Stimulated activated naive B cell treated with anti-CD40 and anti-IgM and Interleukin-4, amounts not matched to agents 10 μg/mL and 1 μg/mL and 100 μg/mL, for 72 hours (primary cell): ENCODE measurements at regions not wholly inside any gene's neighbourhood (a gene's known extent, or its start where the extent isn't known, plus 50 kb on each side); places are given as distances from the start of the nearest gene placed in this dataset.
"Not testable (repeated sequence)": the region's sequence is repeated elsewhere in the genome, so short reads cannot be mapped to it uniquely, and the experiment has no call there.

Experiments
- ATAC-seq, 2 donors: fragments of 150-1000 bp; cut with Tn5 transposase; replicated peaks; 2 replicates each; pipeline ENCODE4 v1.10.0; 2021; ENCODE audit warnings: moderate library complexity in 1 of 2
- DNase-seq: peaks from one replicate; pipeline ENCODE4 v3.0.0; 2021
- H3K27ac Mint-ChIP-seq: one replicate; pipeline ENCODE4 v1.8.0; 2022; ENCODE audit warnings: mild to moderate bottlenecking, mixed read lengths
- H3K27me3 Mint-ChIP-seq, 2 donors: one replicate each; pipeline ENCODE4 v1.8.0; 2022; ENCODE audit warnings: mixed read lengths in 2 of 2
- H3K36me3 Mint-ChIP-seq, 2 donors: one replicate each; pipeline ENCODE4 v1.8.0; 2022; ENCODE audit warnings: mixed read lengths in 2 of 2, mild to moderate bottlenecking in 1 of 2
- H3K4me1 Mint-ChIP-seq, 2 donors: one replicate each; pipeline ENCODE4 v1.8.0; 2022; ENCODE audit warnings: mixed read lengths in 2 of 2, mild to moderate bottlenecking in 1 of 2
- H3K4me3 Mint-ChIP-seq, 2 donors: one replicate each; pipeline ENCODE4 v1.8.0; 2022; ENCODE audit warnings: mild to moderate bottlenecking in 2 of 2, mixed read lengths in 2 of 2, moderate library complexity in 1 of 2
- H3K9me3 Mint-ChIP-seq, 2 donors: one replicate each; pipeline ENCODE4 v1.8.0; 2022; ENCODE audit warnings: mixed read lengths in 2 of 2, mild to moderate bottlenecking in 1 of 2

DNA sequence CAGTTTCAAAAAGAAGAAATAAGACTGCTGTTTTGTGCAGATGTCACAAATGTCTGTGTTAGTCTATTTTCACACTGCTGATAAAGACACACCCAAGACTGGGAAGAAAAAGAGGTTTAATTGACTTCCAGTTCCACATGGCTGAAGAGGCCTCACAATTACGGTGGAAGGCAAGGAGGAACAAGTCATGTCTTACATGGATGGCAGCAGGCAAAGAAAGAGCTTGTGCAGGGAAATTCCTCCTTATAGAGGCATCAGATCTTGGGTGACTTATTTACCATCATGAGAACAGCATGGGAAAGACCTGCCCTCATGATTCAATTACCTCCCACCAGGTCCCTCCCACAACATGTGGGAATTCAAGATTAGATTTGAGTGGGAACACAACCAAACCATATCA, 527.7 kb upstream of the KCND2 start:
- not testable (repeated sequence) for H3K36me3 Mint-ChIP-seq, DNase-seq, H3K4me1 Mint-ChIP-seq, H3K4me3 Mint-ChIP-seq, H3K9me3 Mint-ChIP-seq, H3K27ac Mint-ChIP-seq, H3K27me3 Mint-ChIP-seq, ATAC-seq

DNA sequence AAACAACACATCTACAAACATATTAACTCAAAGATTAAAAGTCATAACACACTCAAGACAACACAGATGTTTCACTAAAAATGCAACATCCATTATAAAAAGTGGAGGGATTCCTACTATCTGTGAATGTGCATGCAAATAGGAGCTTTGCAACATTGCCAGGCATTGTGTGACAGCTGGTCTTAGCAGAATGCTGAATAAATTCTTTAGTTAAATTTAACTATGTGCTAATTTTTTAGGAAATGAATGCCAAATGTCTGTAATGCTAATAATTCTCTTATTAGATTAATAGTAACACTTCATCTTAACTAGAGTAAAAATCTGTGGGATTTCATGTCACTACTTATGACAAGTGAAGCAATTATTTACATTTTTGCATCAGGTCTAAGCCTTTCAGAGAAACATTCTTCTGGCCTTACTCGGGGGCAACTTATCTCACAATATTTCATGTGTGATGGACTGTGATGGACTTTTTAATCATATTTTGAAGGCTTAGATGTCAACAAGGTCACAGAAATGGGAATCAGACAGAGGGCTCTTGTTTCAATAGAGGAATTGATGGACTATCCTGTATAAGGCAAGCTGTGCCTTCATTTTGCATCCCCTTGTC, 524.6 kb upstream of the KCND2 start:
- H3K36me3 Mint-ChIP-seq: no peaks in the 10 kb centered on the region
- no peaks in the 10 kb centered on the region for H3K27me3 Mint-ChIP-seq
- ATAC-seq (no peak), DNase-seq (no peak)
- H3K4me3 Mint-ChIP-seq: no peak overlapping the region
- no peaks in the 10 kb centered on the region for H3K4me1 Mint-ChIP-seq
- no peak overlapping the region for H3K27ac Mint-ChIP-seq
- no peaks in the 10 kb centered on the region for H3K9me3 Mint-ChIP-seq

DNA sequence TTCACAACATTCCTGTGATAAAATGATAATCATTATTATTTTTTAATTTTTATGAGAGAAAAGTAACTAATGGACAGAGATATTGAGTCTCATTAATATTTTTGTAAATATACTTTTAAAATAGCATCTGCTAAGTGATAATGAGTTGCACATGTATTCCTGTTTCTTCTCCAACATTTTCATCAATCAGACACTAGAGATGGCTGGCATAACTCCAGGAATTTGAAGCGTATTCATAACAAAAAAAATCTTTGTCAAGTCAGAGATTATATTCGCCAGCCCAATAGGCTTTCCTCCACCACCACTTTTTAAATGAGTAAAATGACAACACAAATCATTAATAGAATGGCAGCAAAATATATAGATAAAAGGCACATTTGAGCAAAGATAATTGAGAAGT, 524.0 kb upstream of the KCND2 start:
- no peaks in the 10 kb centered on the region for H3K4me1 Mint-ChIP-seq
- ATAC-seq: no peak
- no peaks in the 10 kb centered on the region for H3K9me3 Mint-ChIP-seq
- H3K27ac Mint-ChIP-seq: no peak overlapping the region
- DNase-seq: no peak
- H3K27me3 Mint-ChIP-seq: no peaks in the 10 kb centered on the region
- no peak overlapping the region for H3K4me3 Mint-ChIP-seq
- H3K36me3 Mint-ChIP-seq: no peaks in the 10 kb centered on the region

DNA sequence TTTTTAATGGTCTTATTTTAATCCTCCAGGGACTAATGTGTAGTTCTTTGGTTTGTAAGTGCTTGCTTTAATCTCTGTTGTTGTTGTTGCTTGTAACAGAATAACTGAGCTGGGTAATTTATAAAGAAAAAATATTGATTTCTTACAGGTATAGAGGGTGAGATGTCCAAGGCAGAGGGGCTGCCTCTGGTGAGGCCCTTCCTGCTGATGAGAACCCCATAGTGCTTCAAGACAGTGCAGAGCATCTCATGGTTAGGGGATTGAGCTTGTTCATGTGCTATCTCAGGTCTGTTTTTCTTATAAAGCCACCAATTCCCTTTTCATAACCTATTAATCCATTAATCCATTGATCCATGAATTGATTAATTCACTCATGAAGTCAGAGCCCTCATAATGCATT, 516.3 kb upstream of the KCND2 start:
- no peaks in the 10 kb centered on the region for H3K4me1 Mint-ChIP-seq
- no peak overlapping the region for H3K4me3 Mint-ChIP-seq
- no peaks in the 10 kb centered on the region for H3K9me3 Mint-ChIP-seq

DNA sequence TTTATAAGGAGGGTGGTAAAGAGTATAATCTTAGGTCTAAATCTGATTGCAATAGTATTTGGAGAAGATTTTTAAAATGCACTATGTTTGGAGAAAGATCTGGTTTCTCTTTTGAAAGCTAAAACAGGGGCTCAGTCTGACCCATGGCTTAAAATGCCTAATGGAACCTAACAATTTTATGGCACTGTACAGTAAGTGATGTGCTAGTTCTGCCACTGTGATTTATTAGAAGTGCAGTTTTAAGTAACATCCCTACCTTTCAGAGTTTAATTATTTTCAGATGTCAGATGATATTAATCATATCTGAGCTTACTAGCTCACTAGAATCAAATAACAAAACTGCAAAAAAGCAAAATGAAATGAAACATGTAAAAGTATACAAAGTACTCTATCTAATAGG, 514.7 kb upstream of the KCND2 start:
- DNase-seq (no peak), ATAC-seq (no peak)
- Mint-ChIP-seq H3K4me1 (no peaks in the 10 kb centered on the region), H3K27me3 (no peaks in the 10 kb centered on the region), H3K36me3 (no peaks in the 10 kb centered on the region), H3K4me3 (no peak overlapping the region), H3K27ac (no peak overlapping the region), H3K9me3 (no peaks in the 10 kb centered on the region)

More for the DNA sequence above, 516.3 kb upstream of the KCND2 start:
- H3K36me3 Mint-ChIP-seq: no peaks in the 10 kb centered on the region
- ATAC-seq: no peak
- no peak for DNase-seq
- H3K27me3 Mint-ChIP-seq: no peaks in the 10 kb centered on the region
- H3K27ac Mint-ChIP-seq: no peak overlapping the region

DNA sequence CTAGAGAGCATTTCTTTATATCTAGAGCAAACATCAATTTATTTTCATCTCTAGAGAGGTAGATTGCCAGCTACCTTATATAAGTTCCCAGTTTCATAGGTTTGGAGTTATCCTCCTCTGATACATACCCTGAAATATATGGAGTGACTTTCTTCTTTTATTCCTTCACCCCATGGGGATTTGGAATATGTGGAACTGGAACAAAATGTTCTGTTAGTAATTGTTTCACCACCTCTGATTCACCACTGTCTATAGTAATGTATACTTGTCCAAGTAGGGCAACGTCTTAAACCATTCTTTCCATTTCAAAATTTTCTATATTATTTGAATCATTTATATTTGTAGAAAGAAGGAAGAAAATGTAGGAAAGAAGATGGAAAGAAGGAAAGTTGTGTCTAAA, 511.2 kb upstream of the KCND2 start:
- Mint-ChIP-seq H3K36me3 (no peaks in the 10 kb centered on the region), H3K9me3 (peaks cover 0 to 1% of the 10 kb centered on the region in 2 donors), H3K4me3 (no peak overlapping the region), H3K27me3 (no peaks in the 10 kb centered on the region), H3K4me1 (no peaks in the 10 kb centered on the region), H3K27ac (no peak overlapping the region)
- DNase-seq (no peak), ATAC-seq (no peak)

DNA sequence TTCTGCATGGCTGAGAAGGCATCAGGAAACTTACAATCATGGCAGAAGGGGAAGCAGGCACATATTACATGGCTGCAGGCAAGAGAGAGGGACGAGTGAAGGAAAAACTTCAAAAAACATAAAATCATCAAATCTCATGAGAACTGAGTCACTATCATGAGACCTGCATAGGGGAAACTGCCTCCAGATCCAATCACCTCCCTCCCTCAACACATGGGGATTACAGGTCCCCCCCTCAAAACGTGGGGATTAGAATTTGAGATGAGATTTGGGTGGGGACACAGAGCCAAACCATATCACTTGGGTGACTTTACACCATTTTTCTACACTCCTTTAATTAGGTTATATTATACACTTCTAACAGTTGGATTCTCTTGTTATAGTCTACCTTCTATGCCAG, 490.7 kb upstream of the KCND2 start:
- ATAC-seq: no peak
- DNase-seq: no peak
- H3K27me3 Mint-ChIP-seq: no peaks in the 10 kb centered on the region
- H3K36me3 Mint-ChIP-seq: no peaks in the 10 kb centered on the region
- H3K4me1 Mint-ChIP-seq: no peaks in the 10 kb centered on the region
- H3K4me3 Mint-ChIP-seq: no peak overlapping the region
- no peaks in the 10 kb centered on the region for H3K9me3 Mint-ChIP-seq
- H3K27ac Mint-ChIP-seq: no peak overlapping the region

DNA sequence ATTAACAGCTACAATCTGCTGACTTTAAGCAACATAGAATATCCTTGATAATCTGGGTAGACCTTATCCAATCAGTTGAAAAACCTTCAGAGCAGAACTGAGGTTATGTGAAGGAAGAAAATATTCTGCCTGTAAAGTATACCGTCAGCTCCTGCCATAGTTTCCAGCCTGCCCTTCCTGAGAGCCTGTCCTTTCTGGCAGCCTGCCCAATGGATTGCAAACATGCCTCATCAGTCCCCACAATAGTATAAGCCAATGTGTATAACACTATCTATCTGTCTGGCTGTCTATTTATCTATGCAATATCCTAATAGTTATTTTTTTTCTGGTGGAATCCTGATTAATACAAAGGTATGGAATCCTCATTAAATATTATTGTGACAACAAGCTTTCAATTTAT, 489.2 kb upstream of the KCND2 start:
- no peaks in the 10 kb centered on the region for H3K36me3 Mint-ChIP-seq
- no peaks in the 10 kb centered on the region for H3K27me3 Mint-ChIP-seq
- no peak for ATAC-seq
- H3K4me3 Mint-ChIP-seq: no peak overlapping the region
- H3K4me1 Mint-ChIP-seq: no peaks in the 10 kb centered on the region
- H3K27ac Mint-ChIP-seq: no peak overlapping the region
- DNase-seq: no peak
- no peaks in the 10 kb centered on the region for H3K9me3 Mint-ChIP-seq

DNA sequence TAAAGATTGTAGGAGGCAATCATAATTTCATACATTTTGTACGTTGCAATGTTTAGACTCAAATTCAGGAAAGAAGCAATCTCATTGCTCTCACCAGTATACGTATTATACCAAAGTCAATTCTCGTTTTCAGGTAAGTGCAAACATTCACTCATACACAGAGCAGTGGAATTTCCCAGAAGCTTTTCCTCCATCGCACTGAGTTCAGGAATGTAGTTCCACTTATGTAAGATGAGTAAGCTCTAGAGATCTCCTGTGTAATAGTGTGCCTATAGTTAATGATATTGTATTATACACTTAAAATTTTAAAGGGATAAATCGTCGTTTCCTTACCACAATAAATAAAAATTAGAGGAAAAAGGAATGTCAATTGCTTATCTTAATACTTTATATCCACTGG, 470.8 kb upstream of the KCND2 start:
- Mint-ChIP-seq H3K9me3 (no peaks in the 10 kb centered on the region), H3K4me1 (no peaks in the 10 kb centered on the region), H3K27me3 (no peaks in the 10 kb centered on the region), H3K36me3 (no peaks in the 10 kb centered on the region), H3K4me3 (no peak overlapping the region), H3K27ac (no peak overlapping the region)
- DNase-seq (no peak), ATAC-seq (no peak)

DNA sequence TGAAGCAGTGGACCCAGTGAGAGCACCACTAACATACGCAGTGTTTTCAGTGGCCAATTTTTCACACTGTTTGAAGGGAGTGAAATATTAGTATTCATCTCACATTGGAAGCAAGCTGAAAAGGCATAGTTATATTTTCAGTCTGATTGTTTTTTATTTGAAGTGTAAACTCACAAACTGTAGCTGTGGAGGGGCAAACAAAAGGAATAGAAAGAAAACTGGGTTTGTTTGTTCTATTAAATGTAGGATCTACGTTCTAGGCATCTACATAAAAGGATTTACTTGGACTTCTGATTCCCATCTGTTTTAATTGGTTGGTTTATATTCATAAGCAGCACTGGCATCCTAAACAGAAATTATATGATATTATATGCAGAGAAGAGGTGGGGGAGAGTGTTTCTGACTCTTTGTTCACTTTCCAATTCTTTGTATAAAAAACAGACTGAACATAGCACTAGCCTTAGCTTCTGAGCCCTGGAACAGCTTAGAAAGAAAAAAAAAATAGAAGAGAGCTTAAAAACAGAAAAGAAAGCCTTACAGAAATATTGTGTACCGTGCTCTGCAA, 447.8 kb upstream of the KCND2 start:
- Mint-ChIP-seq H3K36me3 (no peaks in the 10 kb centered on the region), H3K27ac (no peak overlapping the region), H3K27me3 (no peaks in the 10 kb centered on the region), H3K4me3 (no peak overlapping the region), H3K4me1 (no peaks in the 10 kb centered on the region), H3K9me3 (peaks cover 2 to 8% of the 10 kb centered on the region in 2 donors)
- no peak for DNase-seq
- no peak for ATAC-seq

DNA sequence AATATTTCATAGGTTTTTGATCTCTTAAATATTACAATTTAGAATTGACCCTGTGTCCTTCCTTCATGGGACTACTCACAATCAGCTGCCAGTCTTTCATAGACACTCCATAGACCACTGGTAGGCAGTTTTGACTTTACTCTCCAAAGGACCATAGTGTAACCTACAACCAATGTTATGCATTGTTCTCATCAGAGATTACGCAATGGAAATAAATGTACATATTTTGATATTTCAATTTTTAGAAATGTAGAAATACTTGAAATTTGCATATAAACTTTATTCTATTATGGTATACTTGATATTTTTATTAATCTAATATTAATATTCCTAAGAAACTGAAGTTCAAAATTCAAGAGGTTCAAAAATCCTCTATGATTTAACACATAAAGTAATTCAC, 446.4 kb upstream of the KCND2 start:
- ATAC-seq (no peak), DNase-seq (no peak)
- Mint-ChIP-seq H3K9me3 (peaks cover 2 to 4% of the 10 kb centered on the region in 2 donors), H3K27me3 (no peaks in the 10 kb centered on the region), H3K4me1 (no peaks in the 10 kb centered on the region), H3K36me3 (no peaks in the 10 kb centered on the region), H3K4me3 (no peak overlapping the region), H3K27ac (no peak overlapping the region)

DNA sequence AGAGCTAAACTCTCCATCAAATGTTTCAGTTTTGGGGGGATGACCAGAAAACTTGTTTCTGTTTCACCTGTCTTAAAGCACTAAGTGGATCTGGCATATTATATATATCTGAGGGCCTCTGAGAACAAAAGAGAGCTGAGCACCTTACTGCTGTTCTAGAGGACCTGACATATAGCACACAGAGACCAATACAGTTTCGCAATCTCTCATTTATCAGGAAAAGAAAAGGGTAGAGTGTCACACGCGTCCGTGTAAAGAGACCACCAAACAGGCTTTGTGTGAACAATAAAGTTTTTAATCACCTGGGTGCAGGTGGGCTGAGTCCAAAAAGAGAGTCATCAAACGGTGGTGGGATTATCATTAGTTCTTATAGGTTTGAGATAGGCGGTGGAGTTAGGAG, 434.5 kb upstream of the KCND2 start:
- DNase-seq (no peak), ATAC-seq (no peak)
- Mint-ChIP-seq H3K4me3 (no peak overlapping the region), H3K36me3 (no peaks in the 10 kb centered on the region), H3K4me1 (no peaks in the 10 kb centered on the region), H3K27ac (no peak overlapping the region), H3K9me3 (peaks cover 0 to 10% of the 10 kb centered on the region in 2 donors), H3K27me3 (no peaks in the 10 kb centered on the region)

DNA sequence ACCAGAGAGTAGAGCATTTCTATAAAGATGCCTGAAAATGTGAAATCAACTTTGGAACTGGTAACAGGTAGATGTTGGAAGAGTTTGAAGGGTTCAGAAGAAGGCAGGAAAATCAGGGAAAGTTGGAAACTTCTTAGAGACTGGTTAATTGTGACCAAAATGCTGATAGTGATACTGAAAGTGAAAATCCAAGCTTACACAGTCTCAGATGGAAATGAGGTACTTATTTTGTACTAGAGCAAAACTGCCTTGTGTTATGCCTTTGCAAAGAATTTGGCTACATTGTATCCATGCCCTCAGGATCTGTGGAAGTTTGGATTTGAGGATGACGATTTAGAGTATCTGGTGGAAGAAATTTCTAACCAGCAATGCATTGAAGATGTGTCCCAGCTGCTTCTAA, 430.6 kb upstream of the KCND2 start:
- Mint-ChIP-seq H3K4me1 (no peaks in the 10 kb centered on the region), H3K9me3 (peaks cover 0 to 10% of the 10 kb centered on the region in 2 donors), H3K27ac (no peak overlapping the region), H3K36me3 (no peaks in the 10 kb centered on the region), H3K4me3 (no peak overlapping the region), H3K27me3 (no peaks in the 10 kb centered on the region)
- ATAC-seq: no peak
- no peak for DNase-seq

DNA sequence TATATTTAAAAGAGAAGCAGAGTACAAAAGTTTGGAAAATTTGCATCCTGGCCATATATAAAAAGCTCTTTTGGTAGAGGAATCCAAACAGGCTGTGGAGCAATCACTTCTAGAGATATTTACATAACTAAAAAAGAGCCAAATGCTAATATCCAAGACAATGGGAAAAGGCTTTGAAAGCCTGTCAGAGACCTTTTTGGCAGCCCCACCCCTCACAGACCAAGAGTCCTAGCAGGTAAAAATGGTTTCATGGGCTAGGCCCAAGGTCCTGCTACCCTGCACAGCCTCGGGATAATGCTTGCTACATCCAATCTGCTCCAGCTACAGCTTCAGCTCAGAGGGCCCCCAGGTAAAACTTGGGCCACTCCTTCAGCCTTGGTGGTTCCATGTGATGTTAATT, 430.2 kb upstream of the KCND2 start:
- Mint-ChIP-seq H3K36me3 (no peaks in the 10 kb centered on the region), H3K9me3 (peaks cover 0 to 10% of the 10 kb centered on the region in 2 donors), H3K27ac (no peak overlapping the region), H3K4me3 (no peak overlapping the region), H3K4me1 (no peaks in the 10 kb centered on the region), H3K27me3 (no peaks in the 10 kb centered on the region)
- no peak for ATAC-seq
- DNase-seq: no peak

DNA sequence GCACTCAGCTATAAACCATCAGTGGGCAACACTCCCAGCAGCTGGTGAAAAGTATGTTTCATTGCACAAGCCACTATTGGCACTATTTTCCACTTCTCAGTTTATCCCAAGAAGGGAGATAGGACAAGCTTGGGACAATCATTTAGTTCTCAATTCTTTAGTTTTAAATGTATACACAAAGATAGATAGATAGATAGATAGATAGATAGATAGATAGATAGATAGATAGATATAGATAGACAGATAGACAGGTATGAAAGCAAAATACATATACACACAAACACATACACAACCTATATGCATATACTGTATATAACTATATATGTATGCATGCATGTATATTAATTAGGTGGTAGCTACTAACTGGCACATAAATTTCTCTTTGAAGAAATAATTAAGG, 411.6 kb upstream of the KCND2 start:
- Mint-ChIP-seq H3K27ac (no peak overlapping the region), H3K36me3 (no peaks in the 10 kb centered on the region), H3K9me3 (peaks cover 10 to 15% of the 10 kb centered on the region in 2 donors), H3K4me1 (no peaks in the 10 kb centered on the region), H3K27me3 (no peaks in the 10 kb centered on the region), H3K4me3 (no peak overlapping the region)
- DNase-seq: no peak
- no peak for ATAC-seq

DNA sequence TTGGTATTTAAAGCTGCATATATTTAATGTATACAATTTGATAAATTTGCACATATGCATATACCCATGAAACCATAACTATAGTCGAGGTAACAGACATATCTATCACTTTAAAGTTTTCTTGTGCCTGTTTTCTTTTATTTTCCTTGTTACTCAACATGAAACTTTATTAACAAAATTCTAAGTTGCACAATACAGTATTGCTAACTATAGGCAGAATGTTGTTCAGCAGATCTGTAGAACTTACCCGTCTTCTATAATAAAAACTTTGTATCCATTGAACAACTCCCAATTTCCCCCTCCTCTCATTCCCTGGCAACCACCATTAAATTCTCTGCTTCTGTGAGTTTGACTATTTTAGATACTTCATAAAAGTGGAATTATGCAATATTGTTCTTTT, 404.6 kb upstream of the KCND2 start:
- H3K36me3 Mint-ChIP-seq: no peaks in the 10 kb centered on the region
- H3K9me3 Mint-ChIP-seq: peaks cover 8 to 11% of the 10 kb centered on the region in 2 donors
- no peak for ATAC-seq
- H3K4me1 Mint-ChIP-seq: no peaks in the 10 kb centered on the region
- H3K27me3 Mint-ChIP-seq: no peaks in the 10 kb centered on the region
- H3K4me3 Mint-ChIP-seq: no peak overlapping the region
- H3K27ac Mint-ChIP-seq: no peak overlapping the region
- no peak for DNase-seq
